ENCODE measurements at regions not wholly inside any gene's neighbourhood (a gene's known extent, or its start where the extent isn't known, plus 50 kb on each side); places are given as distances from the start of the nearest gene placed in this dataset.

- no peak for TF ChIP-seq ZNF354B (CRISPR knock-in tag; IDR thresholded peaks at IDR 0.05)
Observed at GRCh38 chr17:33451221-33451620, 158.1 kb upstream of the ASIC2 start (continued).

- H4K20me1 ChIP-seq (ENCODE audit: insufficient read depth, low read length): no peaks in the 10 kb centered on the region
- no TSS peak for BruUV-seq (replicated peaks)
- H3K27ac ChIP-seq (ENCODE audit: extremely low read length, insufficient read depth, low read length): no peak overlapping the region
- in situ Hi-C loops (cut with HindIII; ENCODE audit: extremely low pct_ligation_motif_present, low pct_unique_long_range_greater_than_20kb): no loop called here
- intact Hi-C loops (cut with micrococcal nuclease; ENCODE audit: unreplicated experiment): no loop called here
- no peak overlapping the region for H3K4me3 ChIP-seq (replicated peaks in 1 of 3; ENCODE audit: insufficient read depth in 1 of 3, low read depth in 2 of 3, low read length in 3 of 3)
- TF ChIP-seq CREB1 (IDR thresholded peaks at IDR 0.05) (peak; percentile 73), CREB1 (CRISPR knock-in tag; IDR thresholded peaks at IDR 0.05) (no peak), ZFP90 (CRISPR knock-in tag; IDR thresholded peaks at IDR 0.05; ENCODE audit: borderline replicate concordance) (no peak)
- H3K79me2 ChIP-seq (ENCODE audit: insufficient read depth, low read length): no peaks in the 10 kb centered on the region
- 0 out of 5 replicates have a peak, but pooled peaks cover 0 to 1% of the 10 kb centered on the region in 2 experiments for H3K27me3 ChIP-seq (ENCODE audit: control insufficient read depth in 1 of 2, insufficient read depth in 2 of 2, low read length in 2 of 2)
- ATAC-seq (no peak), FAIRE-seq (no peak), DNase-seq (ENCODE audit: low spot score) (no peak)
- no peak overlapping the region for H2AFZ ChIP-seq (ENCODE audit: low read length)
- ChIA-PET POLR2A (no interaction called here), CTCF (ENCODE audit: low intra/inter-chr PET ratio, low total read pairs) (no interaction called here)
- WGBS (ENCODE audit: low lambda C conversion rate): 14% methylated on average over 1 of the region's 1 CpG
- no peak overlapping the region for H3K4me2 ChIP-seq (ENCODE audit: low read depth, low read length)
- no peaks in the 10 kb centered on the region for H3K4me1 ChIP-seq (ENCODE audit: insufficient read depth, low read length)
- H3K36me3 ChIP-seq (replicated peaks in 1 of 2; ENCODE audit: control insufficient read depth in 1 of 2, insufficient read depth in 2 of 2, low read length in 2 of 2): no peaks in the 10 kb centered on the region
- H3K9me3 ChIP-seq (ENCODE audit: low read length): no peaks in the 10 kb centered on the region
- H3K9ac ChIP-seq (ENCODE audit: insufficient read depth, low read depth, low read length): no peak overlapping the region
Observed at GRCh38 chr17:33457477-33457876, 164.4 kb upstream of the ASIC2 start.

- TF ChIP-seq NFATC3 (CRISPR knock-in tag; IDR thresholded peaks at IDR 0.05): no peak
- TF ChIP-seq ZNF484 (CRISPR knock-in tag; IDR thresholded peaks at IDR 0.05; ENCODE audit: borderline replicate concordance, low read depth): no peak
- TF ChIP-seq HHEX (CRISPR knock-in tag; IDR thresholded peaks at IDR 0.05): no peak
- TF ChIP-seq MXI1 (IDR thresholded peaks at IDR 0.05; ENCODE audit: borderline replicate concordance, low read depth, low read length): no peak
- Histone ChIP-seq H3K27ac (ENCODE audit: extremely low read length, insufficient read depth, low read length) (no peak overlapping the region), H3K4me3 (replicated peaks in 1 of 3; ENCODE audit: insufficient read depth in 1 of 3, low read depth in 2 of 3, low read length in 3 of 3) (no peak overlapping the region), H2AFZ (ENCODE audit: low read length) (no peak overlapping the region), H3K27me3 (ENCODE audit: control insufficient read depth in 1 of 2, insufficient read depth in 2 of 2, low read length in 2 of 2) (0 out of 5 replicates have a peak, but pooled peaks cover 0 to 1% of the 10 kb centered on the region in 2 experiments), H3K79me2 (ENCODE audit: insufficient read depth, low read length) (no peaks in the 10 kb centered on the region), H4K20me1 (ENCODE audit: insufficient read depth, low read length) (no peaks in the 10 kb centered on the region), H3K36me3 (replicated peaks in 1 of 2; ENCODE audit: control insufficient read depth in 1 of 2, insufficient read depth in 2 of 2, low read length in 2 of 2) (no peaks in the 10 kb centered on the region), H3K9ac (ENCODE audit: insufficient read depth, low read depth, low read length) (no peak overlapping the region), H3K9me3 (ENCODE audit: low read length) (no peaks in the 10 kb centered on the region), H3K4me1 (ENCODE audit: insufficient read depth, low read length) (no peaks in the 10 kb centered on the region), H3K4me2 (ENCODE audit: low read depth, low read length) (no peak overlapping the region)
- in situ Hi-C loops (cut with HindIII; ENCODE audit: extremely low pct_ligation_motif_present, low pct_unique_long_range_greater_than_20kb) (no loop called here), intact Hi-C loops (cut with micrococcal nuclease; ENCODE audit: unreplicated experiment) (no loop called here)
- FAIRE-seq (no peak), DNase-seq (ENCODE audit: low spot score) (no peak), ATAC-seq (no peak)
- ChIA-PET POLR2A (no interaction called here), CTCF (ENCODE audit: low intra/inter-chr PET ratio, low total read pairs) (no interaction called here)
- 14% methylated on average over 15 of the region's 17 CpGs for WGBS (ENCODE audit: low lambda C conversion rate)
- no TSS peak for BruUV-seq (replicated peaks)
Observed at GRCh38 chr17:33459078-33459940, 166.2 kb upstream of the ASIC2 start.

Data from HepG2 (cell line).